HT1080 (cell line): ENCODE measurements at regions not wholly inside any gene's neighbourhood (a gene's known extent, or its start where the extent isn't known, plus 50 kb on each side); places are given as distances from the start of the nearest gene placed in this dataset.
A peak's percentile ranks its signal among the peaks of the same experiment; 100 is the strongest.

ENCODE experiments used
- DNase-seq: peaks from one replicate; pipeline ENCODE4 v3.0.0-alpha.2; 2015; ENCODE audit warnings: low read depth

DNA sequence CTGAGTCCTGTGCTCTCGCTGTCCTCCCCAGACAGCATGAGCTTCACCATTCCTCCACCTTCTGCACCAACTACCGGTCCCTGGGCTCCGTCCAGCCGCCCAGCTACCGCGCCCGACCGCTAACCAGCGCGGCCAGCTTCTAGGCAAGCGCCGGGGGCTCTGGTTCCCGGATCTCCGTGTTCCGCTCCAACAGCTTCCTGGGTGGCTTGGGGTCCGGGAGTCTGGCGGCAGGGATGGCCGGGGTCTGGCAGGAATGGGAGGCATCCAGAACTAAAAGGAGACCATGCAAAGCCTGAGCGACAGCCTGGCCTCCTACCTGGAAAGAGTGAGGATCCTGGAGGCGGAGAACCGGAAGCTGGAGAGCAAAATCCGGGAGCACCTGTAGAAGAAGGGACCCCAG, 613.1 kb upstream of the PTGER4 start:
- DNase-seq, result no peak

GRCh38 chr5:40052808-40053207, 626.9 kb upstream of the PTGER4 start:
- DNase-seq, result peak; percentile 57

DNA sequence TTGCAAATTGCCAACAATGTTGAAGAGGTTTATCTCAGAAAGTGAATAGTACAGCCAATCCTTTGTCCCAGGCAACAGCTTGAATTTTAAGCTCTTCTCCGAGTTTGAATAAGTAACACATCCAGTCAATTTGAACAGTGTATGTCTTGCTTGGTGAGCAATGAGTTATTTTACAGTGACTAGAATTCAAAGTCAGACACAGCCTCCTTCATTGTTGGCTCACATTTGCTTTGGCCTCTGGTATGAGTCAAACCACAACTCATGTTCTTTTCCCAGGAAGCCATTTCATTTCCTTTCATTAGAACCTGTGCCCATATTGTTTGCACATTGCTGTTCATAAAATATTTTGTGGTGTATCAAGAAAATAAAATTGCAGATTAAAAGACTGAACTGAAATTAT, 622.0 kb upstream of the DAB2 start:
- peak; percentile 82 for DNase-seq

DNA sequence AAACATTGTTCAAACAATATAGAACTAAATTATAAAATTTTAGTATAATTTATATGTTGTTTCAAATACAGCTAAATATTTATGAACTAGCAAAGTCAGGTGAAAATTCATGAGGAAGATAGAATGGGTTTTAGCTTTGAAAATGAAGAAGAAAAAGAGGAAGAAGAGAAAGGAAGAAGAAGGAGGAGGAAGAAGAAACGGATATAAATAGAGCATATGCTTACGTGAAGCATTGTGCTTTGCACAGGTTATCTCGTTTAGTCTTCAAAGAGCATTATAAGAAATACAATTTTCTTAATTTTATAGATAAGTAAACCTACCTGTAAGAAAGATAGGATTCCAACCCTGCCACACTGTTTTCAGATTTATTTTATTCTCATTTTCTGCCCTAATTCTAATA, 620.6 kb upstream of the DAB2 start:
- no peak for DNase-seq

DNA sequence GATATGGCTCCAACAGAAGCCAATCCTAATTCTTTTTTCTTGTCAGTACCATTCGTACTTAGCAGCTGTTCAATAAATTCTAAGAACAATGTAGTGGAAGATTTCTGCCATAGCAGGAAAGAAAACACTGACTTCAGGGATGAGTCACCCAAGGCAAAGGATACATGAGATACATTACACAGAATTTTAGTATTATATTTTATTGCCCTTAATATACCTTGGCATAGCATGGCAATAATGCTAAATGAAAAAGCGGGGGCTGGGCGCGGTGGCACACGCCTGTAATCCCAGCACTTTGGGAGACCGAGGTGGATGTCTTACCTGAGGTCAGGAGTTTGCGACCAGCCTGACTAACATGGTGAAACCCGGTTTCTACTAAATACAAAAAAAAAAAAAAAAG, 619.1 kb upstream of the DAB2 start:
- DNase-seq, result no peak

GRCh38 chr5:40041452-40041851, 616.7 kb upstream of the DAB2 start:
- no peak for DNase-seq

DNA sequence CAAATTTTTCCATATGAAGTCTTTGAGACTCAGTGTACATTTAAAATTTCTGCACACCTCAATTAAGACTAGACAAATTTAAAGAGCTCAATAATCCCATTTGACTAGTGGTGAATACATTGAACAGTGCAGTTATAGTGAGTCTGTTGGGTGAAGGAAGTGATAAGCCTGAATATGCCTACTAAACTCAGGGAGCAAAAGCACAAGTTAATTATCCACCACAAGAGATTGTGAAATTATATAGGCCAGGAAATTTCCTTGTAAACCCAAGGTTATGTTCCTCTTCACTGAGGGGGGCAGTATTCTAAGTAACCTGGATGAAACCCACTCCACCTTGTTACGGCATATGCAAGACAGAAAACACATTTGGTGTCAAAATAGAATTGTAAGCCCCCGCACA, 612.9 kb upstream of the DAB2 start:
- no peak for DNase-seq

DNA sequence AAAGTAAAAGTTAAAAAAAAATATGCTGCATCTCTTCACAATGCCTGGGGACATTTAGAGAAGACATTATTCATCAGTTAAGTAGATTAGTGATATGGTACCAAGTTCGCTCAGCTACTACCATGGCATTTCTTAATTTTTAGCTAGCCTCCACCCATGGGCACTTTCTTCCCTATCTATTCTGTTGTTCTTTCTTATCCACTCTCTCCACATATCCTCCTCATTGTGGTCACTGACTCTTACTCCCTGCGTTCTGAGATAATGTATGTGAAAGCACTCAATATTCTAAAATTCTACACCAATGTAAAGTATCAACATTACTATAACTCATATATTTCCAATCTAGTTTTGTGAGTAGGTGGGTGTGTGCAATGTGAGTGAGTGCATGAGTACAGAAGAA, 609.7 kb upstream of the DAB2 start:
- DNase-seq, result no peak

DNA sequence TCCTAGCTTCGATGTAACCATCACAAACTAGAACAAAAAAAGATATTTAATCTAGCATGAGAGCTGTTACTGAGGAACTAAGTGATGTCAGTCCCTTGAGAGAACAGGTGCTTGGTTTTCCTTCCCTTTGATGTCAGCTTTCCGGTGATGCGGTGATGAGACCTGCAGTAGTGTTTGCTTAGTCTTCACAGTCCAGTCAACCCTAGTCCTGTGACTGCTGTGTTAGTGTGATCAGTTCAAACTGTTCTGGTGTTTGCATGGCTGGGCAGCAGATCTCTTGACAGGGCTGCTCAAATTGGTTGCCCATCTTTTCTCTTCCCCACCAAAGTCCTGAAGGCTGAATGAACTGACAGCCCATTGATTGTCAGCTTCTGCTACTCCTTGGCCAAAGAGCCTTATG, 608.6 kb upstream of the DAB2 start:
- no peak for DNase-seq

DNA sequence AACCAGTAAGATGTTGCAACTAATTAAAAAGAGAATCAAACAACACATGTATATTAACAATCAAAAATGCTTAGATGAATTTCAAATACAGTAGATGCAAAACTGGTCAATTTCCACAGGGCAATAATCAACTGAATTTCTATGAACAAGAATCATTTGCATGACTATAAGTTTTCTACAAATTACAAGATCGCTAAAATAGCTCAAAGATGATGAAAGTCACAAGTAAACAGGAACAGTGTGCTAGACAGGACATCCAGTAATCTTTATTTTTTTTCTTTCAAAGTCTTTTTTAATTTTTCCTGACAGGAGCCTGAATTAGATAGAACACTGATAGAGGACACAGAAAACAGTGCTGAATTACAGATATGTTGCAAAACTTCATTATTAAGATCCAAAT, 608.2 kb upstream of the DAB2 start:
- DNase-seq, result no peak

DNA sequence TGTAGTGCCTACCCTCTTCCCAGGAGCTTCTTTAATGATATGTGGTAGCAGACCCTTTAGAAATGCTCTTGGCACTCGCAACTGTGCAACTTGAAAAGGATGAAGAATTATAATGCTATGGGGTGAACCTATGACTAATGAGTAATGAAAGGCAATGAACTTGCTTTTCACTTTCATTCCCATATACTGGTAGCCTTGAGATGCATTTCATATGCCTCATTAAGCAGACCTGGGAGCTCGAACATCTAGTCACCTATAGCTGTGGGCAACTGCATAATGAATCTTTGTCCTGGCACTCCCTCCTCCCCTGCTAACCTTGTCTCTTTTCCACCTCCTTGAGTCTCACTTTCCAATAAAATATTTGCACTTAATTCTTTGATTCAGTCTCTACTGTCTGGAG, 605.9 kb upstream of the DAB2 start:
- DNase-seq, result no peak

DNA sequence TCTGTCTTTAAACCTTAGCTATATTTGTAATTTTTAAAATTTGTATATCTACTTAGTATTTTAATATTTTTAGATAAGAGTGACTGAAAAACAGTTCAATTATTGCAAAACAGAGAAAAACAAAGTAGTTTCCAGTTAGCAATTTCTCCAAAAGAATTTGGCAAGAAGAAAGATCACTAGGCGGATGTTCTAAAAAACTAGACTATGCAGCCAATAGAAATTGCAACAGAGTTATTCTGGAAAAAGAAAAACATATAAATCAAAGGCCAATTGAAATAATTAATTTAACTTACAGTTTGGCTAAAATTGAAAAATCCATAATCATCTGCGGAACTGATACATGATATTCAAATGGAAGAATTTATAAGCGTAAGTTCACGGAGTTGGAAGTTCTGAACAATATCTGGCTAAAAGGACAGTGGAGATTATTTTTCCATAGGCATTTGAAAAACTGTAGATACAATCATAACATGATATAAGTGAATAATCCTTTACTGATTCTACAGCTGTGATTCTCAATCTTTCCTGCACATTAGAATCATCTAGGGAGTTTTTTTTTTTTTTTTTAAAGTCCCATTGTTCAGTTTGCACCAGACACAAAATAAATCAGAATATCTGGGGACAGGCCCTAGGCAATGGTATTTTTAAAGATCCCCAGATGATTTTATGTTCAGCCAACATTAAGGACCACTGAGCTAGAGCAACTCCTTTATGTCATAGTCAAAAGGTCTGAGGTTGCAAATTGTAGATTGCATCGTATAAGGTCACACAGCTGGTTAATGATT, 605.1 kb upstream of the DAB2 start:
- no peak for DNase-seq

DNA sequence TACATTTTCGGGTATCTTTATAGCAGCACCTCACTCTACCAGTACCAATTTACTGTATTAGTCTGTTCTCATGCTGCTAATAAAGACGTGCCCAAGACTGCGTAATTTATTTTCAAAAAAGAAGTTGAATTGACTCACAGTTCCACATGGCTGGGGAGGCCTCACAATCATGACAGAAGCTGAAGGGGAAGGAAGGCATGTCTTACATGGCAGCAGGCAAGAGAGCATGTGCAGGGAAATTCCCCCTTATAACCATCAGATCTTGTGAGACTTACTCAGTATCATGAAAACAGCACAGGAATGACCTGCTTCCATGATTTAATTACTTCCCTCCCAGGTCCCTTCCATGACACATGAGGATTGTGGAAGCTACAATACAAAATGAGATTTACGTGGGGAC, 602.6 kb upstream of the DAB2 start:
- DNase-seq, result no peak

GRCh38 chr5:40025586-40025985, 600.8 kb upstream of the DAB2 start:
- DNase-seq, result no peak

DNA sequence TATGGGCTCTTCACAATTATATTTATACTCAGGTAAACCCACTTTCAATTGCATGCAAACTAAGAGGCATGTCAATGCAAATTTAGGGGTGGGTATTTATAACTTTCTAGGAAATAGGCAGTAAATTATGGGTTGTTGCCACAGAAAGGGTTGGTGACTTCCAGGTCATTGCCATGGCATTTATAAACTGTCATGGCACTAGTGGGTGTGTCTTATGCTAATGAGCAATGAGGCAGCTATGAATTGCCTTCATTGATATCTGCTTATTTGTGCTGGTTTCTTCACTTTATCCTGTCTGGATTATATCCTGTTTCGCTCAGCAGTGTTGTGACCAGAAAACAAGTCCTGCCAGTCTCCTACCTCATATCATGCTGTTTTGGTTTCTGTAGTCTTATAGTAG, 597.3 kb upstream of the DAB2 start:
- no peak for DNase-seq

DNA sequence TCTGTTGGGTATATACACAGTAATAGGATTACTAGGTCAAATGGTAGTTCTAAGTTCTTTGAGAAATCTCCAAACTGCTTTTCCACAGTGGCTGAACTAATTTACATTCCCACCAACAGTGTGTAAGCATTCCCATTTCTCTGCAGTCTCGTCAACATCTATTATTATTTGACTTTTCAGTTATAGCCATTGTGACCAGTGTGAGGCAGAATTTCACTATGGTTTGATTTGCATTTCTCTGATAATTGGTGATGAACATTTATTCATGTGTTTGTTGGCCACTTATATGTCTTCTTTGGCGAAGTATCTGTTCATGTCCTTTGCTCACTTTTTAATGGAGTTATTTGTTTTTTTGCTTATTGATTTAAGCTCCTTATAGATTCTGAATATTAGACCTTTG, 596.2 kb upstream of the DAB2 start:
- no peak for DNase-seq

DNA sequence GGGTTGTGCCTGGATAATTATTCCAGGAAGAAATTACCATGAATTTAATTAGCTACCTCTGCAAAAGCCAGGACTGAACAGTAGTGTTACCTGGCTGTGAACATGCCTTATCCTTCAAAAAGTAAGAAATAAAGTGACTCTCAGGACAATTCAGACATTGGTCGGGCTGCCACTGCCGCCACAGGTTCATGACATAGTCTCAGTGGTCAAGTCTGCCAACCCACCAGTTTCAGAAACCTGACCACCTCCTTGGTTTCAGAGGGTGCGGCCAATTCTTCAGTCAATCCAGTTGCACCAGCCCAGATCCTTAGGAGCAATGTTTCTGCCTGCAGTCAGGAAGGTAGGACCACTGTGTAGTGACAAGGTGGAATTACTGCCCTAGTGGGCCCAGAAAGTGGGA, 593.1 kb upstream of the DAB2 start:
- no peak for DNase-seq

DNA sequence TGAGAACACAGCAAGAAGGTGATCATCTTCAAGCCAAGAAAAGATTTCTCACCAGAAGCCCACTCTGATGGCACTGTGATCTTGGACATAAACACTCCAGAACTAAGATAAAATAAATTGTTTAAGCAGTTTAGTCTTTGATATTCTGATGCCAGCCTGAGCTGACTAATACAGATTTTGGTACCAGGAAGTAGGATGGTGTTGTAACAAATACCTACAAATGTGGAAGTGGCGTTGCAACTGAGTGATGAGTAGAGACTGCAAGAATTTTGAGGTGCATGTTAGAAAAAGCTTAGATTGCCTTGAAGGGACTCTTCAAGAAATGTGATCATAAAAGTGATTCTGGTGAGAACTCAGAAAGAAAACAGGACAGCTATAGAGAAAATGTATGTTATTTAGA, 592.4 kb upstream of the DAB2 start:
- DNase-seq, result no peak

- DNase-seq, result no peak
Observed at GRCh38 chr5:40010436-40010835, 585.7 kb upstream of the DAB2 start.

DNA sequence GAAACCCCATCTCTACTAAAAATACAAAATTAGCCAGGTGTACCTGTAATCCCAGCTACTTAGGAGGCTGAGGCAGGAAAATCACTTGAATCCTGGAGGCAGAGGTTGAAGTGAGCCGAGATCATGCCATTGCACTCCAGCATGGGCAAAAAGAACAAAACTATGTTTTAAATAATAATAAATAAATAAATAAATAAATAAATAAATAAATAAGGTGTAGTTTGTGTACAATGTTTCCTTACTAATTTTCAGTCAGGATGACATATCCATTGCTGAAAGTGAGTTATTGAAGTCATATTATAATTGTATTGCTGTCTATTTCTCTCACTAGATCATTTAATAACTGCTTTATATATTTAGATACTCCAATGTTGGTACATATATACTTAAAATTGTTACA, 581.5 kb upstream of the DAB2 start:
- DNase-seq, result no peak

- no peak for DNase-seq
Observed at GRCh38 chr5:40001796-40002195, 577.0 kb upstream of the DAB2 start.

DNA sequence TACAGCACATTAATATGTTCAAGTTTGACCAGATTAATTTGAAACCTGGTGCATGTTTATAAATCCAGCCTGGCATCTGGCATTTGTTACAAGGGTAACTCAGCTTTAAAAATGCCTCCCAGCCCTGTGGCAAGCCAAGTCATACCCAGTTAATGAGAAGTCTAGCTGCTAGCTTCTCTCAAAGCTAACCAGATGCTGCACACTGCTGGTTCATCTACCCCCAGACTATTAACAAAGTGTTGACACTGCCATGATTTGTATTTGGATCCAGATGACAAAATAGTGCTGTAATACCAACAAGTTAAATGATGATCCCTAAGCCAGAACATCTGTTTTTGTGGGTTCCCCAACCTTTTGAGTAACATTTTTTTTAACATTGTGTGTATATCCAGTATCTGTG, 573.7 kb upstream of the DAB2 start:
- no peak for DNase-seq

- DNase-seq, result no peak
Observed at GRCh38 chr5:39995990-39996389, 571.2 kb upstream of the DAB2 start.

DNA sequence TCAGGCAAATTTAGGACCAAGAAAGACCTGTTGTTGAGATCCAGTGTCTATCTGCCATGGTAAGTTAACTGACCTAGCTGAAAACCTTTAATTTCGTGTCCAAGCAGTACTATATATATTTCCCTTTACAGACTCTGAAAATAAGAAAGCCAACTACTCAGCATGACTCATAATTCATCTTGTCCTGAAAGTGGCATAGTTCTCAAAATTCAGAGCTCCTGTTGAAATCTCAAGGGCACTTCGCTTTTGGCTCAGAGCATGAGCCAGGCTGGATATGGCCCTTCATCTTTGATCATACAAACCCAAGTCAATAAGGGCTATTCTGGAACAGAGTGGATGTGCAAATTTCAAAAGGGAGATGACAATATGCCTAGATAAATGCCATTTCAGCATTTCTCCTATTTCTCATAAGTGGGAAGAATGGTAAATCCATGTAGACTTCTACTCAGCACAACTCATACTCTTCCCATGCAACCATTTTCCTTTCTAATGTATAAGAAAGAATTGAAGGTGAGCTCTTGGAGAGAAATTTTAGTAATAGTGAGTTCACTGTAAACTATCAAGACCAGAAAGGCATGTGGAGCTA, 567.9 kb upstream of the DAB2 start:
- peak; percentile 24 for DNase-seq
